NCI-H2196 treated with DMSO at 0.1 percent for 48 hours (cell line): ENCODE measurements at regions not wholly inside any gene's neighbourhood (a gene's known extent, or its start where the extent isn't known, plus 50 kb on each side); places are given as distances from the start of the nearest gene placed in this dataset.

ENCODE experiments used
- DNase-seq: peaks from one replicate; lab custom pipeline; 2025; ENCODE audit not compliant: unreplicated experiment; lab: John Stamatoyannopoulos, UW

DNA sequence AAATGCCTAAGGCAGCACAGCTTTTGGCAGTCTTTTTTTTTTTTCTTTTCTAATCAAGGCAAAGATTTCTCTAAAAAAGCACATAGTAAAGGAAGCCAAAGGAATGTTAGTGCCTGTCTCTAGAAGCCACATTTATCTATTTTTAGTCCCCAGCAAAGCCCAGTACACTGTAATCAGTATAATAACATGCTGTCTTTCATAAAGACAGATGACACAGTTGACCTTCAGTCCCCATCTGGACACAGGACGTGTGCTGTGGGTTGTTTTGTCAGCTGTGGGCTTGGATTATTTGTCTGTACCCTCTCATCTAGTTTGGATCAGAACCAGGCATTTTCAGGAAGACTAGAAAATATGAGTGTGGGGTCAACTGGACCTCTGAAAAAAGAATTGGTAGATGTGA, 110.4 kb upstream of the CTNNB1 start:
- no peak for DNase-seq

DNA sequence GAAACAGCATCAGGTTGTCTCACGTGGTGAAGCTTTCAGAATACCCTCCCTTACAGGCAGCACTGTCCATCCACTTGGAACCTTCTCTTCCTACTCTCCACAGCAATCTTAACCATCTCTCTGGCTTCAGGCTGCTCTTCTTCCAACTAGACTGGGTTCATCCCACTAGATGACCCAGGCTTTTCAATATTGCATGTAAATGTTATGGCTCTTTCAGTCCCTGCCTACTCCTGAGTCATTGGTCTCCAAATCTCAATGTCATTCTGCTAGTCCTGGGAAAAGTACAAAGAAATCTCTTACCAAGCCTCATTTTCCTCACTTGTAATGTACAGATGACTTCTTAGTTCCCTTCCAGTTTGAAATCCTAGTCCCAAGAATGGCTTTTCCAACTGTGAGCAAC, 109.7 kb upstream of the CTNNB1 start:
- no peak for DNase-seq

DNA sequence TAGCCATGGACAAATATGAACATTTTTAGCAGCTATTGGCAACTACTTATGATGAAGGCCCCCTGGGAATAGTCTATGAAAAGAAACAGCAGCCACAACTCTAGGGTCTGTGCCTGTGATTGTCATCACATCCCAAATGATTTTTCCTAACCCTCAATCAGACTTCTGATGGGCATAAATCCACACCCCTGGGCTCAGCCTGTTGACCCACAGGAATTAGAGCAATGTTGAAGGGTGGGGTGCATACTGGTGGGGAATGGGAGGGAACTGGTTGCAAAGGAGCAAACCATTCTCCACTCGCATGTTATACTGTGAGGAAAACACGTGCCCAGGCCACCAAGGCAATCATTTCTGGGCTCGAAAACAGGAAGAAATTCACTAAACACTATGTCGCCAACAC, 106.5 kb upstream of the CTNNB1 start:
- no peak for DNase-seq

DNA sequence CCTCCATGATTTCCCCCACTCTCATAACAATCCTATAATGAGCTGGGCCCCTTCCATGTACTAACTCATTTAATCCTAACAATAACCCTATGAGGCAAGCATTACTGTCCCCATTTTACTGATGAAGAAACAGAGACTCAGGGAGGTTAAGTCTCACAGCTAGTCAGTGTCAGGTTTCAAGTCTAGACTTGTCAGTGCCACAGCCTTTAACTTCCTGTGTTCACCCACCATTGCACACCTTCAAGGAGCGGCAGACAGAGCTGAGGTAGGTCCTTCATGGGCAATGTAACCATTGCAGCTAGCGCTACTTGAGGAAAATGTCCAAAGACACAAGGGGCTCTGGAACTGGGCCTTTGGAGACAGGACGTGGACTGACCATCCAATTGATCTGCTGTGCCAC, 105.8 kb upstream of the CTNNB1 start:
- DNase-seq, result no peak

GRCh38 chr3:41094351-41094750, 105.0 kb upstream of the CTNNB1 start:
- DNase-seq, result no peak

GRCh38 chr3:41095702-41096101, 103.6 kb upstream of the CTNNB1 start:
- no peak for DNase-seq

DNA sequence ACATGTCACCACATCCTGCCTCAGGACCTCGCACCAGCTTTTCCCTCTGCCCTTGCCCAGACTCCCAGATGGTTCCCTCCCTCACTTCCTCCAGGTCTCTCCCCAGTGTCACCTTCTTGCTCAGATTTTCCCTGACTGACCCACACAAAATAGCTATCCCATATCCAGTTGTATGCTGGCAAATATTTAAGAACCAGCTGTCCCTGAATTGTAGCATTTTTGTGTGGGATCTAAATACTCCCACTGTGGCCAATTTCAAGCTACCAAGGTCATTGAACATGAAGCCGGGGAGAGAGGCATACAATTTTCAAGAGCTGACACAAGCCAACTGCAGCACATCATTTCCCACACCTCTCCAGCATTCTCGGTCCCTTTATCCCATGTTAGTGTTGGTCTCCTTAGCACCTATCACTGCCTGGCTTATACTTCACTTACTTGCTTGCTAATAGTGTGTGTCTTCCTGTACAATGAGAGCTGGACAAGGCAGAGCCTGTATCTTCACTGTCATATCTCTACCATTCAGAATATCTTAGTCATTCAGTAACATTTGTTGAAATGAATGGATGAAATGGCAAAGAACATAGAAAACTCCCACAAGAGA, 101.3 kb upstream of the CTNNB1 start:
- no peak for DNase-seq

GRCh38 chr3:41101231-41101630, 98.1 kb upstream of the CTNNB1 start:
- no peak for DNase-seq

GRCh38 chr3:41102053-41102556, 97.2 kb upstream of the CTNNB1 start:
- DNase-seq, result no peak

DNA sequence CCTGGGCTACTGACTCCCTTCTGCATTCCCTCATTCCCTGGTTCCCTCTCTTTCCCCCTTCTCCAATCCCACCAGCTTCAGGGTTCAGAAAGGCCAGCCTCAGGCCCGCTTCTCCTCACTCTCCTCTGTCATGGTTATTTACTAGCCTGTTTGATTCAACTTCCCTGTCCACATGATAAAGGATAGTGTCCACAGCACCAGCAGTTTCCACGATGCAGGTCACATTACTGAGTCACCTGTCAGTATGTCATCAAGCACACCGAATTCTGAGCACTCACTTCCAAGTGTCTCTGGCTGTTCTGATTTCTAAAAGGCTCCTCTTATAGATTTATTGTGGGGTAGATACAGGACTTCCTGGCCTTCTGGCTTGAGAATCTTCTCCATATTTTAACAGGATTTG, 96.6 kb upstream of the CTNNB1 start:
- no peak for DNase-seq

DNA sequence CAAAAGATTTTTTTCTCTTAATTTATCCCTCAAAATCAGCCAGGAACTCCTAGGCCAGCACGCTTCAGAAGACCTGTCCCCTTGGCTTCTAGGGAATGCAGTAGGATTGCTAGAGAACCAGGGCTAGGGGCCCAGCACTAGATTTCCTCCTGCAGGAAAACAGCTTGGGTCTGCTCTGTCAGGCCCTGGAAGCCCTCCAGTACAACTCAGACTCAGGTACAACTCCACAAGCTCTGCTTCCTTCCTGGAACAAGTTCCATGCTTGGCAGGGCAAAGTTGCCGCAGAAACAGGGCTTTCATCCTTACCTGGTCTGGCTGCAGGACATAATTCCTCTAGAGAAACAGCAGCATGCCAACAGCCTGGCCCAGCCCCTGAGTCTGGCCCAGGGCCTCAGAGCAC, 96.1 kb upstream of the CTNNB1 start:
- DNase-seq, result no peak

GRCh38 chr3:41104147-41104546, 95.2 kb upstream of the CTNNB1 start:
- DNase-seq, result no peak

GRCh38 chr3:41106691-41107090, 92.6 kb upstream of the CTNNB1 start:
- no peak for DNase-seq

GRCh38 chr3:41111011-41111410, 88.3 kb upstream of the CTNNB1 start:
- no peak for DNase-seq

- DNase-seq, result no peak
These were observed 86.8 kb upstream of the CTNNB1 start for GRCh38 chr3:41112466-41112865.

DNA sequence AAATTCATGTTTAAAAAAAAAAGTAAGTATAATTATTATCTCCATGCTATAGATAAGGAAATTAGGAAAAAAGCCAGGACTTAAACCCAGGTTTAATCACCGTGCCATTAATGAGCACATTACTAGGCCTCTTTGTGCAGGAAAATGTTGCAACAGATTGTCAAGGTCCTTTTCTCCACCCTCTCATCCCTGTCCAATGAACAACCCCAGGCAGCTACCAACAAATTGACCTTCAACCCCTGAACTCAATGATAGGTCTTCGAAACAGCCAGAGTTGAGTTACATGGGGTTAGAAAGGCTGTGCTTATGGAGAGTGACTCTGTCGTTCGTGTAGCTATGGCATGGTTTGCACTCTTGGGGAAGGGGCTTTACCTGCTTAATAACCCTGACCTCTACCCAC, 84.2 kb upstream of the CTNNB1 start:
- DNase-seq, result no peak

DNA sequence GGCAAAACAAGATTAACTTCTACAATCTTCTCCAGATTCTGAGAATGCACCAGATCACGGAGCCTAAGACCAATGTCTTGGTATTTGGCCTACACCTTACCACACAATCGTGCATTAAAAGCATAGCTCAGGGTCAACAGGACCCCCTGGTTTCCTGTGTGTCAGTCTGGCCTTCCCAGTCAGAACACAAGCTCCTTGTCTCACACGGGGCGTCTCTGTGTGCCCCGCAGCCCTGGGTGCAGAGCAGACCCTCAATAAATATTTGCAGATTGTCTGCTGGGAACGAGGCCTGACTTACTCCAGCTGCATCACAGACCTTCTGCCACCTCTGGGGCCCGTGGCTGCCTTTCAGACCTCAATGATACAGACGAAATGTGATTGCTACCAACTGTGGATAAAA, 82.5 kb upstream of the CTNNB1 start:
- DNase-seq, result no peak

DNA sequence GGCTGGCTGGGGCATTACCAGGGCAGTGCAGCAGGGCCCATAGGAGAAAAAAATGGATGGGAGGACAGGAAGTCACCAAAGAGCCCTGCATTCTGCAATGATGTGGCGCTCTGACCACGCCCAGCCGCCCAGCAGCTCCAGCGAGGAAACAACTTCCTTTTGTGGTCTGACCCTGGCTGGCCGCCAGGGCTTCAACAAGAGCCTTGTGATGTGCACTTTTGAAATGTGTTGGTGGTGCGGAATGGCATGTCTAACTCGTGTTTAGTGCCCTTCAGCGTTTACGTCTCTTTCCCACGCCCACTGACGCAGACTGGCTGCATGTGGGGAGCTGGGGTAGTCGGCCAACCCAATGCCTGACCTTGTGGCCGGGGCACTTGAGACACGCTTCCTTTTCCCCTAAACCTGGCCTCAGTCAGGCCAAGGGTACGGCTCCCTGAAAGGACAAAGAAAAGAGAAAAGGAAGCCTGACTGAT, 81.9 kb upstream of the CTNNB1 start:
- DNase-seq, result no peak

DNA sequence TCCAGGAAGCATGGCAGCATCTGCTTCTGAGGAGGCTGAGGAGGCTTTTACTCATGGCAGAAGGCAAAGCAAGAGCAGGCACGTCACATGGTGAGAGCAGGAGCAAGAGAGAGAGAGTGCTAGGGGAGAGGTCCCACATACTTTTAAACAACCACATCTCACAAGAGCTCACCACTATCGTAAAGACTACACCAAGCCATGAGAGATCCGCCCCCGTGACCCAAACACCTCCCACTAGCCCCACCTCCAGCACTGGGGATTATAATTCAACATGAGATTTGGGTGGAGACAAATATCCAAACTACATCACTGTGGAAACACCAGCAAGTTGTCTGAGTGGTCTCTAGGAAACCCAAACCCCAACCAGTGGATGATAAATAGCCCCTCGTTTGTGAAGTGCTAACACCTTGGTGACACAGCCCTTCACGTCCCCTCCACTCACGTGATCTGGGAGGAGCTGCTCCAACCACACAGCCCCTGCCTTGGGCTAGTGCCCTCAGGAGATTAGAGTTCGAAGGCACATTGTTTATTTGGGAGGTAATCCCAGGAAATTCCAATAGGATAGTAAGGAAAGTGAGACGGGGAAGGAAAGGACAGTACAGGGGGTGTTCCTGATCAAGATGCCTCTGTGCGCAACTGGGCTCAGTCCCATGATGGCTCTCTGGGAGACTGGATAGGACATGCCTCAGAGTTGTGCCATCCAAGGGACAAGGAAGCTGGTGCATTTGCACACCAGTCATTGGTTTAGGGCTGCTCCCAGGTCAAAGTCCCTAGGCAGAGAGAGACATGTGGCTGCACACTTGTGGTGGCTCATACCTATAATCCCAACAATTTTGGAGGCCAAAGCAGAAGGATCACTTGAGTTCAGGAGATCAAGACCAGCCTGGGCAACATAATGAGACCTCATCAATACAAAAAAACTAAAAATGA, 80.6 kb upstream of the CTNNB1 start:
- DNase-seq, result no peak

- DNase-seq, result no peak
These were observed 78.8 kb upstream of the CTNNB1 start for GRCh38 chr3:41120460-41120859.

GRCh38 chr3:41125258-41125657, 74.0 kb upstream of the CTNNB1 start:
- DNase-seq, result no peak

DNA sequence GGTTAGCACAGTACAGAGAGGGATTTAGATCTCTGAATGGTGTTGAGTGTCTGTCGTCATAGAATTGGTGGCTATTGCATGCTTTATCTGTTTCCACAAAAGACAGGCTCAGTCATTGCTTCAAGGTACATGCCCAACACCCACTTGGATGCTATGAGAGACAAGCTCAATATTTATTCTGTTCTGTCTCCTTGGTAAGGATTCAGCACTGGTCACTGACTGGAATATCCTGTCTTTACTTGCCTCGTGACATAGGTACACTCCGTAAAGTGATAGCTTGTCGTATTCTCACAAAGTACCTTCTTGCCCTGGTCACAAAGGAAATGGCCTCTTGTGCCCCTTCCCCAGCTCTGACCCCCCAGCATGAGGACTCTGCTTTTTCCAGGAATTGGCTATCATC, 72.8 kb upstream of the CTNNB1 start:
- DNase-seq, result no peak
